ENCODE measurements at regions not wholly inside any gene's neighbourhood (a gene's known extent, or its start where the extent isn't known, plus 50 kb on each side); places are given as distances from the start of the nearest gene placed in this dataset.
"Not testable (repeated sequence)": the region's sequence is repeated elsewhere in the genome, so short reads cannot be mapped to it uniquely, and the experiment has no call there.

- no peak for DNase-seq
Measured at GRCh38 chr18:47658498-47658897, 272.0 kb downstream of the SMAD2 start.

GRCh38 chr18:47654988-47655387 lies 275.5 kb downstream of the SMAD2 start:
- DNase-seq = no peak

DNA sequence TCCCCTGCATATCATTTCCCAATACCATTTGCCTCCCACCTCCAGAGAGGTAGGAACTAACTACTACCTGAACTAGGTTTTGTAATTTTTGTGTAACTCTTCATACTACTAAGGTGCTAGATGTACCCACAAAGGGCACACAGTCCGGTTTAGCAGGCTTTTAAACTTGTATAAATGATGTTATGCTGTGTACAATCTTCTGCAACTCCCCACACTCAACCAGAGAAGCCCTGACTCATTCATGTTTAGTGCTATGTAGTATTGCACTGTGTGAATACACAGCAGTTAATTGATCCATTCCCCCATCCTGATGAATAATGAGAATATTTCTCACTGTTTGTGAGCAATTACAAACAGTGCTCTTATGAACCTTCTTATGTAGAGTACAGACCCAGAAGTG lies 285.6 kb downstream of the SMAD2 start:
- no peak for DNase-seq

GRCh38 chr18:47637551-47637950 lies 292.9 kb downstream of the SMAD2 start:
- DNase-seq = not testable (repeated sequence)

DNA sequence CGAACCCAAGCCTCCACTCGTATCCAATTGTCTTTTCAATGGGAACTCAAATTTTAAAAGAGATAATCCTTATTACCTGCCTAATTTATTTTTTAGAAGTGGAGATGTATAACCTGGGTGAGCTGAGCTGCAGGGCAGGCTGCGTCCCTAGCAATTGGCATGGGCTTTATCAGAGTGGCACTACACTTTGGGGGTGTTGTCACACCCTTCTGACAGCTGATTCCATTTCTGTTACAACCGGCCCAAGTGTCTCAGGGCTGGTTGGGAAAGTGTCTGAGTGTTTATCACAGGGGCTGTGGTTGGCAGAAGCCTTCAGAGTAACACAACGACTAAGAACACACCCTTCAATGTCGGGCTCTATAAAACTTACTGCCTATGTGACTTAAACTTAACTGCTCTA lies 295.0 kb downstream of the SMAD2 start:
- no peak for DNase-seq

DNA sequence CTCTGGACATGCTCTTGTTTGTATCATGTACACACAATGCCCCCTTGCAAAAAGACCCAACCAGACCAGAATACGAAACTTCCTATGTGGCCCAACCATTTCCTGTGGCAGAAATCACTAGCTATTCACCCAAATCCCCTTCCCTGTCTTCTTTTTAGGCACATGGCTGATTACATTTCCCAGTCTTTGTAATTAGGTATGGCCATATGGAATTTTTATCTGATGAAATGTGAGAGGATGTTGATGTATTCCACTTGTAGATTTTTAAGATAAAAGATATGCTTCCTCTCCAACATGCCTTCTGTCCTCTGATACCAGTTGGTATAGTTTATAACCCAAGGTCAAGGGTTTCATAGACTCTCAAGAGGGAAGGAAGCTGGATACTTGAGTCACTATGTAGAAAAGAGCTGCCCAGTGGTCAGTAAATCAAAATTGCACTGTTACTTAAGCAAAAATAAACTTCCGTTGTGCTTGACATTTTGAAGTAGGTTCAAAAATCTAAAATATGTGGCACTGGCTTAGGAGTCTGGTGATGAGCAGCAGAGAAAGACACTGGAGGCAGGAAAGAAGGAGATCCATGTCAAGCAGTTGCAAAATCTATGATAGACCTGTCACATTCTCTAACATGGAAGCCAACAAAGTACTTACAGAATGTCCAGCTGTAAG lies 297.4 kb downstream of the SMAD2 start:
- no peak for DNase-seq

DNA sequence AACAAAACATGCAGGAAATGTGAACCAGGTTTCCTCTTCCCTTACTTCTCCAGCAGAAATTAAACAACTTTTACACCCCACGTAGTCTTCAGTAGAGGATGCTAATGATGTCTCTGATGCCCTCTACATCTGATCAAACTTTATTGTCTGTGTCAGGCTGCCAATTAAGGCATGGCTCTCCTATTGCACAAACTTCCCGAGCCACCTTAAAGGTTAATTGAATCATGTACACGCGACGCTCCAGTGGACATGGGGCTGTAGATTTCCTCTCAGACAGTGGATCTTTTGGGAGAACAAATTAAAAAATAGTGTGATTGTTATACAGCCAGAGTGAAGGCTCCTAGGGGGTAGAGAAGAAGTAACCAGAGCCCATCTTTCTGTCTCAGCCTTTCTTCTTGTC lies 301.6 kb downstream of the SMAD2 start:
- DNase-seq = no peak

DNA sequence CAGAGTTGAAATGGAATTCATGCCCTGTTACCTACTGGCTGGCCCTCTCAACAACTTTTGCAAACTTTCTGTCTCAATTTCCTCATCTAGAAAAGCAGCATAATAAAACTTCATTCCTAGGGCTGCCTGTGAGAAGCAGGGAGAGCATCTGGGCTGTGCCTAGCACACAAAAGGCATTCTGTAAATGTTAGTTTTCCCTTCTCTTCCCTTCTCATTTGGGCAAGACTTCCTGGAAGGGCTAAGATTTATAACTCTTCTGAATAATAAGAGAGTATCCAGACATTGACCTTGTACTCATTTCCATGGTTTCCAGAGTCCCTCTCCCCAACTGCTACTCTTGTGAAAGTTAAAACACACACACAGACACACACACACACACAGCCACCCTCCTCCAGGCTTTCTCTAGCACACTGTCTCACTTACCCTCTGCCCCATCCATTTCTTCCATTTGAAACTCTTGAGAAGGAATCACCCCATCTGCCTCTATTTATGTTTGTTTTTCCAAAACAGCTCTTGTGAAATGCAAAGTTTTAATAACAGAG lies 302.1 kb downstream of the SMAD2 start:
- DNase-seq = no peak

- no peak for DNase-seq
Measured at GRCh38 chr18:47627030-47627429, 303.4 kb downstream of the SMAD2 start.

DNA sequence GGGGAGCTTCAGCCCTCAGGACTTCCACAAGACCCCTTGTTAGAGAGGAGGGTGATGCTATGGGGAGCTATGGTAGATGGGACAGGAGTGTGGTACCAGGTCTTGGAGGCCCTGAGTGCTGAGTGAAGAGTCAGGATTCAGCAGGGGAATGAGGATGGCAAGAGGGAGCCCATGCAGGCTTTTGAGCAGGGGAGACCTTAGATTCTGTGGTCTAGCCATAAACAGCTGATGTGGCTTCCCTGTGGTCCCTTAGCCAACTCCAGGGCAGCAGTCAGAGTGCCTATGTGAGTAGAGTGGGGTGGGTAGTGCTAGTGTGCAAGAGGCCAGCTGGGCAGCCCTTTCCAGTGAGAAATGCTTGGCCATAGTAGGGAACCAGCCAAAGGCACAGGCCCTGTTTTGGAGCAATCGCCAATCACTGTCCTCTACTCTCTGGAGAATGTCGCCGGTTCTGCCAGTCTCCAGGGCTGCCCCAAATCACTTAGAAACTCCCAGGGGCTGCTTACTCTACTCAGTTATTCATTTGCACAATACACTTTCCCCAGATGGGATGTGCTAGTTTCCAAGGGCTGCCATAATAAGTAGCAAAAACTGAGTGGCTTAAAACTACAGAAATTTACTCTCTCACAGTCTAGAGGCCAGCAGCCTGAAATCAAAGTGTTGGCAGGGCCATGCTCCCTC lies 310.5 kb downstream of the SMAD2 start:
- DNase-seq = no peak

DNA sequence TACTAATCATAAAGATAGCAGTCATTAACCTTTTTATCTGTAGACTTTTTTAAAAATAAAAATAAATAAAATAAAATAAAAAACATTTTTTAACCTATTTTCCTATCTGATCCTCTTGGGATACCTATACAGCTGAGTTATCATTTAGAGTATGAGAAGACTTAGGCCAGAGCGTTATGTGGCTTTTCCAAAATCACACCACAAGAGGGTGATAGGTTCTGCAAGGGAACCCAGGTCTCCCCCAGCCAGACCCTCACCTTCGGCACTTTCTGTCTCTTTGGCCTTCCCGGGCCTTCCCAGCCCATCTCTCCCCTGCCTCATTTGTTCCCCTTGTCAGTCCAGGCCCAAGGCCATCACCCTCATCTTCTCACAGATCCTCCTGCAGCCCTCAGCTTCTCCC lies 311.7 kb downstream of the SMAD2 start:
- DNase-seq = no peak

DNA sequence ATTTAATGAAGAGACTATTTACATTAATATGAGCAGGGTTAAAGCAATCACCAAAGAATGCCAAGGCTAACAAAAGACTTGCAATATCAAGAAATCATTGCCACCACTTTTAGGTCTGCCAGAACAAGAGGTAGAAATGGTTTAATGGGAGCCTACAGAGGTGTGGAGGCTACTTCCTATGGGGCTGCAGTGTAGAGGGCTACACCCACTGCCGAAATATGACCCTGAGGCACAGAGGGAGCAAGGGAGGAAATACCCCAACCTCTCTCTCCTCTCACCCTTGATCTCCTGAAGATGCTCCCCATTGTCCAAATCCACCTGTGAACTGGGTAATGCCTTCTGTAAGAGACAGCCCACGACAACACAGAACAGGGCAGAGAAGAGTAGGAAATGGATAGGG lies 315.4 kb downstream of the SMAD2 start:
- no peak for DNase-seq

- no peak for DNase-seq
Measured at GRCh38 chr18:47613929-47614328, 316.5 kb downstream of the SMAD2 start.

DNA sequence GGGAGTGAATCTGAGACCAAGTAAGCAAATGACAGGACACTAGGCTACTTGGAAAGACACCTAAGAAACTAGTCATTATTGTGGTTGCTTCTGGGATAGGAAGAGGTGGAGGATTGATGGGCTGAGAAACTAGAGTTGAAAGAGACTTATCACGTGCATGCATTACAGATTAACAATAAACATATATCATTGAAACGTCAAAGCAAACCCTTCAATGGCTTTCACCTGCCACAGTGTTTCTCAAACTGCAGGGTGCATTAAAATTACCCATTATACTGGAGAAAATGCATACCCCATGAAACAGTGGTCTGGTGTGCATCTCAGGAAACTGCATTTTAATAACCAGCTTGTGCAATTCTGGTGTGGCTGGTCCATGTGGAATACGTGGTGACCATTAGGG lies 318.8 kb downstream of the SMAD2 start:
- no peak for DNase-seq

DNA sequence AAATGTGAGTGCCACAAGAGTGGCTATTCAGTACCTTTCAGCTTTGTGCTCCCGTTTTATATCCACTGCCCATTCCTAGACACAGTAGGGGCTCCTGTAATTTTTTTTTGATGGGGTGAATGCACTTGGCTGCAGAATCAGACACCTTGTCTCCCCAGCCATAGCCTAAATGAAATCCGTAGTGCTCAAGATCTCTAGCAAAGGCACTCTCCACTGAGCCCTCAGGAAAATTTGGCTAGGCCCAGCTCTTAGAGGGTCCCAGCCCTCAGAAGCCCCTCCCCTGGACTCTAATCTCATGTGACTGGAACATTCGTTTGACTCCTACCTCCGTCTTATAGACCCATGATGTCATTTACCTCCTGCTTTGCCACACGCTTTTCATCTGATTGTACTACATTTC lies 323.9 kb downstream of the SMAD2 start:
- DNase-seq = no peak

GRCh38 chr18:47605093-47605492 lies 325.4 kb downstream of the SMAD2 start:
- no peak for DNase-seq

DNA sequence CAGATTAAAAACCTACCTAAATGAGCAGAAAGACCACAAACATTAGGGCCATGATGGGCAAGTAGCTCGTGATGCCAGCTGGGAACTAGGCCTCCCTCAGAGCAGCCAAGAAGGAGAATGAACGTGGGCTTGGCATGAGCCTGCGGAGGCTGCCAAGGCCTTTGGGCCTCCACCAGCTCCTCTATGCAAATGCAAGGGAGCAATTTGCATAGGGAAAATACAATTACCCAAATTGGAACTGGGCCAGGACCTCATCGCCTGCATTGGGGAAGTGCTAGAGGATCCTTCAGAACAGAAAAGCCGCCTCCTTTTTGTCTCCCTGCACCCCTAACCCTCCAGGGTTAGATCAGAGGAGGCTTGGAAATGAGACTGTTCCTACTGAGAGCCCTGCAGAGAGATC lies 326.4 kb downstream of the SMAD2 start:
- DNase-seq = no peak

GRCh38 chr18:47603158-47603557 lies 327.3 kb downstream of the SMAD2 start:
- DNase-seq = no peak

DNA sequence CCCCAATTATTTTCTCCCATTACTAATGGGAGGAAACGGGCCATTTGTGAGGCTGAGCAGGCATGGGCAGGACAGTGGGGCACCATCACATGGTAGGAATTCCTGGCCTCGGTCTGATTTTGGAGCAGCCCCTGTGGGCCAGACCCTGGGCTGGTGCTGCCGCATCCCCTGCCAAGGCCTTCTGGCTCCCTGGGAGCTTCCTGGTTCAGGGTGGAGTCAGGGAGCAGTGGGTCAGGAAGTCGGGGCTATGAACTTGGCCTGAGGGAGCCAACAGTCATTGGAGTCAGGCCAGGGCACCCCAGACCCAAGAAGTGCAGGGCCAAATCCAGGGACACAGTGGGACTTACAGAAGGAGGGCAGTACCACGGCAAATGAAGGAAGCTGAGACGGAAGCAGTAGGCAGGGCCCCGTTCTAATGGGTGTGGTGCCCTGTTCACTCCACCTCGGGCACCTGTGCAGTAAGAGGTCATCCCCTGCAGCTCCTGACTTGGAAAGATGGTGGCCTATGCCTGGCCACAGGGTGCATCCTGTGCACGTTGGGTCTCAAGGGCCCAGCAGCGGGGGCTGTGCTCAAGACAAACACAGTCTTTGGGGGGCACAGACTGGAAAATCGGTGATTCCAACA lies 328.1 kb downstream of the SMAD2 start:
- DNase-seq = no peak

DNA sequence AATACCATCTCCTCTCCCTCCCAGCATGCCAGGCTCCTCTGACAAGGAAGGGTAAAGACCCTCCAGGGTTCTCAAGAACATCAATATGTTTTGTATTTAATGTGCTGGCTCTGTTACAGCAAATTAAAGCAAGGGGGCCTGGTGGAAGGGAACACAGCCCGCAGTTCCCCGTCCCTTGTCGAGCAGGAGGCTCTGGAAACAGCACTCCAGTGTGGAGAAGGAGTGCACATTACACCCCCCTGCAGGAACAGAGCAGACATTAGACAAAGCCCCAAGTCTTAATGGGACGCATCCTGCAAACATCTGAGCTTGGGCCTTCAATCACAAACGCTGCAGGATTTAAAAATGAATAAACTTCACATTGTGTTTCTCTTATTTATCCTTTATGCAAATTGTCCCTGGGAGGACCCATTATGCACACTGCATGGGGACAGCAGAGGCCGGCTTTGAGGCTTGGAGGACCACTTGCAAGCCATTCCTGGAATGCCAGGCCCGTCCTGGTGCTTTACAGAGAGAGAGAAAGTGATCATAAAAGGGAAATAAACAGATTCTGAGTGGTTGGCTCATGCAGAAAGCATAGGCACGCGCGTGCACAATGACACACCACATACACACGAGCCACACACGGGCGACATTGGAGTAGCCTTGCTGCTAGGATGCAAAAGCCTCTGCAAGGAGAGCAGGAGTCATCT lies 328.7 kb downstream of the SMAD2 start:
- no peak for DNase-seq

DNA sequence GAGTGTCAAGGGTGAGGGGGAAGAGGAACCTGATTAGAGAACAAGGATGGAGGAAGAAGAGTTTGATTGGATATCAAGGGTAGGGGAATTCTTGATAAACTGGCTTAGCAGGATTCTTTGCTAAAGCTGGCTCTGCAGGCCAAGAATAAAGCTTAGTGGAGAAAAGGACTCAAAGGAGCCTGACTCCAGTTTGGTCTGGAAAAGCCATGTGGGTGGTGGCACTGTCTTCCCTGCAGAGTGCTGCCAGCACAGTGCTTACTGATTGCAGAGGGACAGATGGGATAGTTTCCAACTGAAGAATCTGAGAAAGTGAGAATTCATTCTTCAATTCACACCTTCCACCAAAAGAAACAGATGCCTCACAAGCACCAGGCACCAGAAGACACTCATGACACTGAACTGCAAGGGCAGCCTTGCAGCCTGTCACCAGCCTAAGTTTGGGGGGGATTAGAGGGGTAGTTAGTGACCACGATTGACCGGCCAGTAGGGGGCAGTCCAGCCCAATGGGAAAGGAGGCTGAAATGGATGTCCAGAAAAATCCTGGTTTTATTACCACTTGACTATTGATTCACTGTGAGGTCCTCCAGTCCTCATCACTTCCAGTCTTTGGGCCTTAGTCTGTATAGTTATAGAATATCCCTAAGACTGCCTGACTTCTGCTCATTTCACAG lies 334.5 kb downstream of the SMAD2 start:
- DNase-seq = no peak

DNA sequence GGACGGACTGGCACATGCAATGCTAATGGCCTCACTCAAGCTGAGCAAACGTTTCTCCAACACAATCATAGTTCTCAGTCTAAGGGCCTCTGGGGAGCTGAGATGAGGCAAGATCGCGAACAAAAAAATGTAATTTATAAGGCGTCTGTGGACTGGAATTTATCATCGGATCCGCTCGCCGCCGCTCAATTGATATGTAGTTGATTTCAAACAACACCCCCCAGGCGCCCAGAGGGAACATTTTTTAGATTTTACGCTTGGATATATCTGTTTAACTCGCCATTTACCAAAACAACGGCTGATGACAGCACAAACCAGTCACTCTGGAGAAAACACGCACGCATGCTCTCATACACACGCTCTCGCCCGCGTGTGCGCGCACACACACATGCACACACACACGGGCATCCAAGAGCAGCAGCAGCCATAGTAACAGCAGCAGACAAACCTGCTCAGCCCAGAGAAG lies 335.8 kb downstream of the SMAD2 start:
- DNase-seq = peak; percentile 61
